Peyer's patch (tissue), 4 donors: ENCODE measurements at regions not wholly inside any gene's neighbourhood (a gene's known extent, or its start where the extent isn't known, plus 50 kb on each side); places are given as distances from the start of the nearest gene placed in this dataset.
"Not testable (repeated sequence)": the region's sequence is repeated elsewhere in the genome, so short reads cannot be mapped to it uniquely, and the experiment has no call there.

Experiments used
- CTCF ChIP-seq, 6 experiments: fragments of 450-650 bp in 4 of 6; fragments of 200-600 bp in 2 of 6; sonication (generic) in 1 of 6; IDR thresholded peaks; one replicate each; pipeline ENCODE4 v1.5.1; 2017 to 2019; ENCODE audit warnings: antibody characterized with exemption in 6 of 6, mild to moderate bottlenecking in 3 of 6, moderate library complexity in 1 of 6
- POLR2A ChIP-seq, 2 donors: fragments of 450-650 bp; IDR thresholded peaks; one replicate each; pipeline ENCODE4 v1.5.1; 2017; ENCODE audit warnings: antibody characterized with exemption in 2 of 2, mild to moderate bottlenecking in 2 of 2, moderate library complexity in 2 of 2

DNA sequence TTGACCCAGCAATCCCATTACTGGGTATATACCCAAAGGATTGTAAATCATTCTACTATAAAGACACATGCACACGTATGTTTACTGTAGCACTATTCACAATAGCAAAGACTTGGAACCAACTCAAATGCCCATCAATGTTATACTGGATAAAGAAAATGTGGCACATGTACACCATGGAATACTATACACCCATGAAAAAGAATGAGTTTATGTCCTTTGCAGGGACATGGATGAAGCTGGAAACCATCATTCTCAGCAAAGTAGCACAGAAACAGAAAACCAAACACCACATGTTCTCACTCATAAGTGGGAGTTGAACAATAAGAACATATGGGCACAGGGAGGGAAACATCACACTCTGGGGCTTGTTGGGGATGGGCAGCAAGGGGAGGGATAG is 83.0 kb upstream of the GRIN3A start:
- TF ChIP-seq POLR2A, CTCF (IDR thresholded peaks at IDR 0.05): not testable (repeated sequence)
